Panc1 (cell line): ENCODE measurements at regions not wholly inside any gene's neighbourhood (a gene's known extent, or its start where the extent isn't known, plus 50 kb on each side); places are given as distances from the start of the nearest gene placed in this dataset.

Source experiments
- ATAC-seq: fragments of 200-7000 bp; cut with Tn5 transposase; 2 replicates; pipeline ENCODE4 v1.9.1; 2020; ENCODE audit warnings: mild to moderate bottlenecking, moderate library complexity
- BruUV-seq: library from RNA; stranded (reverse); fragments of 400-500 nt; replicated peaks from 2 replicates; lab custom pipeline; 2021; lab: Mats Ljungman, UMichigan
- CTCF ChIA-PET: fragments of 300-600 bp; sonication (Branson Sonifier 250); formaldehyde crosslinking; loops from one replicate; lab custom pipeline; 2022; ENCODE audit warnings: antibody characterized with exemption; lab: Charles Lee
- POLR2A ChIA-PET: fragments of 300-600 bp; sonication (Branson Sonifier 250); formaldehyde crosslinking; loops from one replicate; lab custom pipeline; 2022; ENCODE audit warnings: antibody characterized with exemption; lab: Charles Lee
- DNase-seq: peaks from one replicate; pipeline ENCODE4 v3.0.0-alpha.2; 2010; ENCODE audit warnings: low read depth, low spot score
- H3K27ac ChIP-seq: 2 replicates; pipeline ENCODE4 v1.5.1; 2011; ENCODE audit warnings: mild to moderate bottlenecking, low read length, inconsistent platforms
- H3K27me3 ChIP-seq: fragments of 200-500 bp; sonication (Bioruptor generic); 2 replicates; pipeline ENCODE4 v1.6.0; 2014; ENCODE audit warnings: low read length, inconsistent platforms; ENCODE audit not compliant: control insufficient read depth, insufficient read depth
- H3K36me3 ChIP-seq: fragments of 200-500 bp; sonication (Bioruptor generic); 2 replicates; pipeline ENCODE4 v1.5.1; 2014; ENCODE audit warnings: inconsistent platforms, mild to moderate bottlenecking, low read length, moderate library complexity; ENCODE audit not compliant: control insufficient read depth, insufficient read depth
- H3K4me1 ChIP-seq: 2 replicates; pipeline ENCODE4 v1.5.1; 2011; ENCODE audit warnings: inconsistent platforms, mild to moderate bottlenecking, low read length, moderate library complexity; ENCODE audit not compliant: control insufficient read depth, insufficient read depth
- H3K4me3 ChIP-seq, 2 experiments: 2 replicates each; pipeline ENCODE4 v1.5.1; 2011 to 2012; ENCODE audit warnings: low read depth in 2 of 2, low read length in 2 of 2, mild to moderate bottlenecking in 2 of 2, inconsistent platforms in 1 of 2, moderate library complexity in 1 of 2
- H3K9me3 ChIP-seq: fragments of 200-500 bp; sonication (Bioruptor generic); 2 replicates; pipeline ENCODE4 v1.5.1; 2014; ENCODE audit warnings: low read depth, mild to moderate bottlenecking, inconsistent platforms, low read length, moderate library complexity; ENCODE audit not compliant: control insufficient read depth, insufficient read depth
- CTCF ChIP-seq: fragments of 450-650 bp; IDR thresholded peaks from 2 replicates; pipeline ENCODE4 v1.5.1; 2017; ENCODE audit warnings: mild to moderate bottlenecking
- POLR2AphosphoS5 ChIP-seq: IDR thresholded peaks from 2 replicates; pipeline ENCODE4 v1.6.1; 2012; ENCODE audit warnings: mild to moderate bottlenecking, low read depth, low read length, moderate library complexity
- REST ChIP-seq, 2 experiments: IDR thresholded peaks; 2 replicates each; pipeline ENCODE4 v1.6.1; 2011 to 2012; ENCODE audit warnings: low read depth in 2 of 2, control low read depth in 1 of 2, low read length in 1 of 2, mild to moderate bottlenecking in 1 of 2, moderate library complexity in 1 of 2; ENCODE audit not compliant: insufficient read depth in 1 of 2
- SIN3A ChIP-seq: IDR thresholded peaks from 2 replicates; pipeline ENCODE4 v1.6.1; 2012; ENCODE audit warnings: low read depth, mild to moderate bottlenecking, low read length, moderate library complexity, borderline replicate concordance; ENCODE audit not compliant: insufficient read depth
- TCF7L2 ChIP-seq: IDR thresholded peaks from 2 replicates; pipeline ENCODE4 v1.6.1; 2011; ENCODE audit warnings: mild to moderate bottlenecking, low read depth, low read length, inconsistent platforms
- in situ Hi-C: cut with HindIII; loops from 2 replicates; pipeline ENCODE4 v1.10.0; 2016; ENCODE audit warnings: low sequenced_read_pairs, low pct_unique_long_range_greater_than_20kb
- intact Hi-C: fragments of 100-400 bp; cut with micrococcal nuclease; formaldehyde crosslinking; loops from one replicate; pipeline ENCODE4 v1.10.0; 2022; ENCODE audit not compliant: unreplicated experiment

- Histone ChIP-seq H3K4me1 (no peaks in the 10 kb centered on the region), H3K27me3 (no peaks in the 10 kb centered on the region), H3K9me3 (no peaks in the 10 kb centered on the region), H3K27ac (no peak overlapping the region), H3K4me3 (no peak overlapping the region), H3K36me3 (no peaks in the 10 kb centered on the region)
- TF ChIP-seq POLR2AphosphoS5 (no peak), REST (IDR thresholded peaks at IDR 0.05; ENCODE audit: insufficient read depth in 1 of 2, low read depth in 2 of 2, low read length in 1 of 2) (no peak), TCF7L2 (no peak), SIN3A (no peak), CTCF (no peak)
- ChIA-PET CTCF (no interaction called here), POLR2A (no interaction called here)
- no peak for DNase-seq
- in situ Hi-C loops (no loop called here), intact Hi-C loops (no loop called here)
- BruUV-seq = no TSS peak
- ATAC-seq = no peak
These were observed 436.2 kb downstream of the SLITRK6 start for GRCh38 chr13:85362980-85363379.

GRCh38 chr13:85347251-85347650 lies 452.0 kb downstream of the SLITRK6 start:
- DNase-seq = no peak
- ATAC-seq = no peak
- H3K27me3 ChIP-seq = no peaks in the 10 kb centered on the region
- TF ChIP-seq TCF7L2 (no peak), CTCF (no peak)
- POLR2A ChIA-PET = no interaction called here
- H3K36me3 ChIP-seq = no peaks in the 10 kb centered on the region
- intact Hi-C loops = no loop called here
- no TSS peak for BruUV-seq
- in situ Hi-C loops = no loop called here
- no peaks in the 10 kb centered on the region for H3K9me3 ChIP-seq
- no peaks in the 10 kb centered on the region for H3K4me1 ChIP-seq
- CTCF ChIA-PET = no interaction called here
- H3K4me3 ChIP-seq = no peak overlapping the region
- no peak overlapping the region for H3K27ac ChIP-seq

- H3K36me3 ChIP-seq = no peaks in the 10 kb centered on the region
- intact Hi-C loops (no loop called here), in situ Hi-C loops (no loop called here)
- BruUV-seq = no TSS peak
- H3K4me3 ChIP-seq = no peak overlapping the region
- DNase-seq (no peak), ATAC-seq (no peak)
- ChIA-PET CTCF (no interaction called here), POLR2A (no interaction called here)
- no peaks in the 10 kb centered on the region for H3K9me3 ChIP-seq
- H3K27me3 ChIP-seq = no peaks in the 10 kb centered on the region
- no peaks in the 10 kb centered on the region for H3K4me1 ChIP-seq
- TF ChIP-seq TCF7L2 = no peak
- no peak overlapping the region for H3K27ac ChIP-seq
These were observed 465.0 kb downstream of the SLITRK6 start for GRCh38 chr13:85334187-85334586.
